Heart left ventricle (tissue), 13 donors: ENCODE measurements at regions not wholly inside any gene's neighbourhood (a gene's known extent, or its start where the extent isn't known, plus 50 kb on each side); places are given as distances from the start of the nearest gene placed in this dataset.

Experiments
- CTCF ChIP-seq, 12 donors: fragments of 200-600 bp; sonication (generic) in 4 of 12; IDR thresholded peaks; one replicate each; pipeline versions ENCODE4 v1.5.0 to v1.8.0; 2018 to 2022; ENCODE audit warnings: antibody characterized with exemption in 12 of 12, mild to moderate bottlenecking in 5 of 12
- POLR2A ChIP-seq, 2 donors: fragments of 450-650 bp; IDR thresholded peaks; one replicate each; pipeline ENCODE4 v1.6.1; 2017; ENCODE audit warnings: antibody characterized with exemption in 2 of 2, mild to moderate bottlenecking in 2 of 2, moderate library complexity in 2 of 2
- donor health status: ischemic (EF 13 %, LVEDD 7.1; RV severe dilation, severe dysfunction).
- donor health status: DM: no; HTN: yes; CAD: no.
- donor health status: DM: no; HTN: no; CAD: no.
- donor health status: ischemic (EF 25% LVEDD 6.9; RV normal size, moderate dysfunction).
- donor health status: ischemic (EF 25% LVEDD 5.7; RV mildly dilated, moderate dysfunction).
- donor health status: ischemic (EF 35%, LVEDD 5.7; RV mildly dilated, moderate dysfunction).
- donor health status: nonischemic (EF 11% LVEDD 7.7; RV severe dilation, severe dysfunction).
- donor health status: DM: yes; HTN: yes; CAD: no.
- donor health status: PGD.
- donor health status: ischemic (EF 29% LVEDD 5.4; RV normal size, mild dysfunction).
- donor health status: nonischemic (EF 23%, LVEDD 6.1; RV moderate dilation, normal function).

DNA sequence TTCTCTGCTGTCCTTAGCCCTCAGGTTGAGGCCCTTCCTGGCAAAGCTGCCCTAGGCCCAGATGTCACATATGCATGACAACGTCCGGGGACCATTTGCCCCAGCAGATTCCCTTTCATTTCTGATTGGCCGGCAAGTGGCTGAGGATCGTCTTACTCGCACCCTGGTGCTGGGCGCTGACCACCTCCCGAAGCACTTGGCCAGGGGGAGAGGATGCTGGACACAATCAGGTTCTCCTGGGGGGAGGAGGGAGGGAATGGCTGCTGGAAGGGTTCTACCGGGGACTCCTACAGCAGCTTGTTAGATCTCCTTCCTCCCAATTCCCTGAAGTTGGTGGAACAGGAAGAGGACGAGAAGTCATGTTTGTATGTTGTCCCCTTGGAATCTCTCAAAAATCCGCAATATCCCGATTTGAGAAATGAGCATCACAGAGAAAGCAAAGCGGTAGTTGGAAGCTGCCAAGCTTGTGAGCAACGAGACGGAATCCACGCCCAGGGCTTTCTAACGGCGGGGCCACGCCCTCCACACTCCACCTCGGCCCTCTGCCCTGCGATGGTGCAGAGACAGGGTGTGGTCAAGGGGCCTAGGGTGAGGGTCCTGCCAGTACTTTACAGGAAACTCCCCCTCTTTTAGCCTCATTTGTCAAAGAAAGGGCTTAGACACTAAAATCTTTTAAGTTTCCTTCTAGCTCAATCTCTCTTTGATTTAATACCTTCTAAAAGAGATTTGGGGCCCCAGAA, 61.8 kb upstream of the YWHAQ start:
- TF ChIP-seq POLR2A (IDR thresholded peaks at IDR 0.05) (no peak), CTCF (IDR thresholded peaks at IDR 0.05) (no peak)
